GM12864 (cell line): ENCODE measurements at regions not wholly inside any gene's neighbourhood (a gene's known extent, or its start where the extent isn't known, plus 50 kb on each side); places are given as distances from the start of the nearest gene placed in this dataset.

Experiments used
- DNase-seq: peaks from one replicate; pipeline ENCODE4 v3.0.0-alpha.2; 2011; ENCODE audit warnings: low read depth
- H3K4me3 ChIP-seq: 2 replicates; pipeline ENCODE4 v1.5.1; 2011; ENCODE audit warnings: mild to moderate bottlenecking, low read depth, low read length, control low read depth
- CTCF ChIP-seq: IDR thresholded peaks from 2 replicates; pipeline ENCODE4 v1.5.1; 2011; ENCODE audit warnings: low read depth, mild to moderate bottlenecking, moderate library complexity, low read length, control low read depth, inconsistent platforms; ENCODE audit errors: missing control alignments

GRCh38 chr1:2903226-2903625 lies 101.7 kb upstream of the TTC34 start:
- DNase-seq, result no peak
- no peak overlapping the region for H3K4me3 ChIP-seq
- no peak for TF ChIP-seq CTCF

DNA sequence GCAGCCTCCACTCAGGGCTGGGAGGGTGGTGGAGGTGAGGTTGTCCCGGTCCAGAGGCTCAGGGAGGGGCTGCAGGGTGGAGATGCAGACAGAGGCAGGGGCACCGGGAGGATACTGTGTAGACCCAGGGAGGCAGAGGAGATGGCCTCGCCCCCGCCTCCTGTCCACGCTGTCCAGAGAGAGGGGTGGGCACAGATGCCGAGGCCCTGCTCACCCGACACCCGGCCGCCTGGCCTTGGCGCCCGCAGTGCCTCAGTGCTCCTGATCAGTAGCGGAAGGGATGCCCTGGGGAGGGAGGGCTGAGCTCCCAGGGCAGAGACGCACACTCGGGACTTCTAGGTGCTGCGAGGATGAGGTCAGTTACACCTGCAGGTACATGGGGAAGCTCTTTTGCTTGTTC lies 102.7 kb upstream of the TTC34 start:
- H3K4me3 ChIP-seq, result no peak overlapping the region
- no peak for DNase-seq
- no peak for TF ChIP-seq CTCF

DNA sequence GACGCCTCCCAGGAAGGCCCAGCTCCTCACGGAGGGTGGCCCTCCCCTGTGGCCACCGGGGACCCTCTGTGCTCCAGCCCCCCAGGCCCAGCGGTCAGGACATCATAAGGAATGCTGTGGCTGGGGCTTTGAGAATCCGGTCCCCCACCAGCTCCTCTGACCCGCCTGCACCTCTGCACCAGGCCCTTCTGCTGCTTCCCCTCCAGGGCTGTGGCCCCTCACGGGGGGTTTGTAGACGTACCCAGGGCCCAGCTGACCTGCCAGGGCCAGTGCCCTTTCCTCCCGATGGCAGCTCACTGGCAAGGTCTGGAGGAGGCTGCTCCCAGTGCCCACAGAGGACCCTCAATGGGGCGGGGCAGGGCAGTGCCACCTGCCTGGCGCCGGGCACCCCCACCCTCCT lies 103.9 kb upstream of the TTC34 start:
- H3K4me3 ChIP-seq, result no peak overlapping the region

DNA sequence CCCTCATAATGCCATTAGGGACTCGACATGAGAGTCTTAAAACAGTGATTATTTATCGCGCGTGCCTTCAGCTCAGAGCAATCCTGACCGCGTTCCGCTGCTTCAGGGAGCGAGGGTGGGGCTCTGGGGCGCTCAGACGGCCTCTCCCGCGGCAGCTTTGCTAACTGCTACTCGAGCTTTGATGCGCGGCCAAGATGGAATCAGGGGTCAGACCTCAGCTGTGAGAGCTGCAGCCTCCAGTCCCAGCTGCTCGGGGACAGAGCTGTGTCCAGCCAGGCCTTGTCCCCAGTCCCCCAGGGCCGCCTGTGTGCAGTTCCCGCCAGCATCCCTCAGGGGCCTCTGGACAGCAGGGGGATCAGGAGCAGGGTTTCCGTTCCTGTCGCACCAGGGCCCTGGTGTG lies 104.6 kb upstream of the TTC34 start:
- no peak for TF ChIP-seq CTCF
- no peak for DNase-seq
- no peak overlapping the region for H3K4me3 ChIP-seq

More for the DNA sequence above, 103.9 kb upstream of the TTC34 start:
- no peak for DNase-seq
- TF ChIP-seq CTCF, result no peak

DNA sequence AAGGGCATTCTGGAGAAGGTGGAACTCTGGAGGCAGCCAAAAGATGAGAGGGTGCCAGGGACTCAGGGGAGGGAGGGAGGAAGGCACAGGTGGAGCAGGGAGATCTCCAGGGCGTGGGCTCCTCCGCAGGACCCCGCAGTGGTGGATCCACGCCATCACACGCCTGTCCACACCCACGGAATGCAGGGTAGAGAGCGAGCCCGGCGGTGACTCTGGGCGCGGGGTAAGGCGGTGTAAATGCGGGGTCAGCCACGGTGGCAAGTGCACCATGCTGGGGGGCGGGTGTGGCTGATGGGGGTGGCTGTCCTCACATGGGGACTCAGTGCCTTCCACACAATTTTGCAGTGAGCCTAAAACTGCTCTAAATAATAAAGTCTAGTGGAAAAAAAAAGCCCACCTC lies 105.1 kb upstream of the TTC34 start:
- DNase-seq, result no peak
- no peak for TF ChIP-seq CTCF
- no peak overlapping the region for H3K4me3 ChIP-seq

GRCh38 chr1:2907051-2907450 lies 105.6 kb upstream of the TTC34 start:
- no peak for DNase-seq
- TF ChIP-seq CTCF, result no peak
- H3K4me3 ChIP-seq, result no peak overlapping the region

- no peak for DNase-seq
- H3K4me3 ChIP-seq, result no peak overlapping the region
- TF ChIP-seq CTCF, result no peak
Measured at GRCh38 chr1:2908081-2908480, 106.6 kb upstream of the TTC34 start.
